ENCODE measurements at regions not wholly inside any gene's neighbourhood (a gene's known extent, or its start where the extent isn't known, plus 50 kb on each side); places are given as distances from the start of the nearest gene placed in this dataset.
"Not testable (repeated sequence)": the region's sequence is repeated elsewhere in the genome, so short reads cannot be mapped to it uniquely, and the experiment has no call there.

DNA sequence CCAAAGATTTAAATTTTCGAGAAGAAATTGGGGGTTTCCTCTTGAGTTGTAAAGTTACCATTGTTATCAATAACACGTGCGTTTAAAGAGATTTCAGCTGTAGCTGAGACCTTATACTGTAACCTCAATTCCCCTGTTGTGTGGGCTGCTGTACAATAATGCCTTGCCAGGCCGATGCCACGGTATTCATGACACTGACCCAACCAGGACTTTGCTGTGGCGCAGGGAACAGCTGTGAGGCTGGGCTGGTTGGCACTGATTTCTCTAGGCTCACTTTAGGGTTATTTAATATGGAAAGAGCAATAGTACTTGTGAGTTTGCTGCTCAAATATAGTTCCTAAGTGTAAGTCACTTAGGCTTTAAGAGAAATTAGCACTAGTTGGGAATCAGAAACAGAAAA is 744.2 kb downstream of the CDY1 start:
- TF ChIP-seq, protein P1, sequence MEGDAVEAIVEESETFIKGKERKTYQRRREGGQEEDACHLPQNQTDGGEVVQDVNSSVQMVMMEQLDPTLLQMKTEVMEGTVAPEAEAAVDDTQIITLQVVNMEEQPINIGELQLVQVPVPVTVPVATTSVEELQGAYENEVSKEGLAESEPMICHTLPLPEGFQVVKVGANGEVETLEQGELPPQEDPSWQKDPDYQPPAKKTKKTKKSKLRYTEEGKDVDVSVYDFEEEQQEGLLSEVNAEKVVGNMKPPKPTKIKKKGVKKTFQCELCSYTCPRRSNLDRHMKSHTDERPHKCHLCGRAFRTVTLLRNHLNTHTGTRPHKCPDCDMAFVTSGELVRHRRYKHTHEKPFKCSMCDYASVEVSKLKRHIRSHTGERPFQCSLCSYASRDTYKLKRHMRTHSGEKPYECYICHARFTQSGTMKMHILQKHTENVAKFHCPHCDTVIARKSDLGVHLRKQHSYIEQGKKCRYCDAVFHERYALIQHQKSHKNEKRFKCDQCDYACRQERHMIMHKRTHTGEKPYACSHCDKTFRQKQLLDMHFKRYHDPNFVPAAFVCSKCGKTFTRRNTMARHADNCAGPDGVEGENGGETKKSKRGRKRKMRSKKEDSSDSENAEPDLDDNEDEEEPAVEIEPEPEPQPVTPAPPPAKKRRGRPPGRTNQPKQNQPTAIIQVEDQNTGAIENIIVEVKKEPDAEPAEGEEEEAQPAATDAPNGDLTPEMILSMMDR (IDR thresholded peaks at IDR 0.05) = not testable (repeated sequence)
- not testable (repeated sequence) for TF ChIP-seq POLR2A (IDR thresholded peaks at IDR 0.05)
